Kidney epithelial cell (primary cell): ENCODE measurements at regions not wholly inside any gene's neighbourhood (a gene's known extent, or its start where the extent isn't known, plus 50 kb on each side); places are given as distances from the start of the nearest gene placed in this dataset.

Source experiments
- DNase-seq: peaks from one replicate; pipeline ENCODE4 v3.0.0-alpha.2; 2010; ENCODE audit warnings: low read depth
- H3K27me3 ChIP-seq: 2 replicates; pipeline ENCODE4 v1.6.0; 2011; ENCODE audit warnings: low read length; ENCODE audit not compliant: control insufficient read depth, insufficient read depth
- H3K36me3 ChIP-seq: 2 replicates; pipeline ENCODE4 v1.5.1; 2011; ENCODE audit warnings: low read length; ENCODE audit not compliant: control insufficient read depth, insufficient read depth
- H3K4me3 ChIP-seq: 2 replicates; pipeline ENCODE4 v1.5.1; 2011; ENCODE audit warnings: low read depth, mild to moderate bottlenecking, control low read depth, low read length
- CTCF ChIP-seq: IDR thresholded peaks from 2 replicates; pipeline ENCODE4 v1.5.1; 2011; ENCODE audit warnings: mild to moderate bottlenecking, moderate library complexity, low read length, control low read depth, inconsistent platforms; ENCODE audit not compliant: insufficient read depth, poor library complexity, severe bottlenecking

GRCh38 chr2:114203679-114204078, 238.8 kb upstream of the DPP10 start:
- TF ChIP-seq CTCF = no peak
- H3K27me3 ChIP-seq = no peaks in the 10 kb centered on the region
- H3K4me3 ChIP-seq = no peak overlapping the region
- DNase-seq = no peak
- no peaks in the 10 kb centered on the region for H3K36me3 ChIP-seq

- H3K4me3 ChIP-seq = no peak overlapping the region
- no peak for DNase-seq
- TF ChIP-seq CTCF = no peak
- H3K27me3 ChIP-seq = no peaks in the 10 kb centered on the region
- no peaks in the 10 kb centered on the region for H3K36me3 ChIP-seq
These were observed 228.6 kb upstream of the DPP10 start for GRCh38 chr2:114213808-114214207.

- no peak overlapping the region for H3K4me3 ChIP-seq
- H3K27me3 ChIP-seq = no peaks in the 10 kb centered on the region
- H3K36me3 ChIP-seq = no peaks in the 10 kb centered on the region
- no peak for TF ChIP-seq CTCF
- DNase-seq = no peak
These were observed 224.1 kb upstream of the DPP10 start for GRCh38 chr2:114218383-114218782.

- TF ChIP-seq CTCF = no peak
- DNase-seq = no peak
- H3K36me3 ChIP-seq = no peaks in the 10 kb centered on the region
- no peaks in the 10 kb centered on the region for H3K27me3 ChIP-seq
- no peak overlapping the region for H3K4me3 ChIP-seq
These were observed 223.0 kb upstream of the DPP10 start for GRCh38 chr2:114219456-114219855.

- no peak for DNase-seq
- Histone ChIP-seq H3K36me3 (no peaks in the 10 kb centered on the region), H3K4me3 (no peak overlapping the region), H3K27me3 (no peaks in the 10 kb centered on the region)
- TF ChIP-seq CTCF = no peak
These were observed 220.1 kb upstream of the DPP10 start for GRCh38 chr2:114222344-114222743.

- TF ChIP-seq CTCF = no peak
- H3K4me3 ChIP-seq = no peak overlapping the region
- no peaks in the 10 kb centered on the region for H3K36me3 ChIP-seq
These were observed 210.5 kb upstream of the DPP10 start for GRCh38 chr2:114231921-114232320.

More at GRCh38 chr2:114231921-114232320, 210.5 kb upstream of the DPP10 start:
- no peaks in the 10 kb centered on the region for H3K27me3 ChIP-seq
- DNase-seq = no peak
